GM19397 (cell line): ENCODE measurements at regions not wholly inside any gene's neighbourhood (a gene's known extent, or its start where the extent isn't known, plus 50 kb on each side); places are given as distances from the start of the nearest gene placed in this dataset.

Source experiments
- ATAC-seq: cut with Tn5 transposase; IDR thresholded peaks from one replicate; pipeline ENCODE4 v1.9.1; 2021; ENCODE audit warnings: mild to moderate bottlenecking, moderate library complexity; ENCODE audit not compliant: unreplicated experiment

DNA sequence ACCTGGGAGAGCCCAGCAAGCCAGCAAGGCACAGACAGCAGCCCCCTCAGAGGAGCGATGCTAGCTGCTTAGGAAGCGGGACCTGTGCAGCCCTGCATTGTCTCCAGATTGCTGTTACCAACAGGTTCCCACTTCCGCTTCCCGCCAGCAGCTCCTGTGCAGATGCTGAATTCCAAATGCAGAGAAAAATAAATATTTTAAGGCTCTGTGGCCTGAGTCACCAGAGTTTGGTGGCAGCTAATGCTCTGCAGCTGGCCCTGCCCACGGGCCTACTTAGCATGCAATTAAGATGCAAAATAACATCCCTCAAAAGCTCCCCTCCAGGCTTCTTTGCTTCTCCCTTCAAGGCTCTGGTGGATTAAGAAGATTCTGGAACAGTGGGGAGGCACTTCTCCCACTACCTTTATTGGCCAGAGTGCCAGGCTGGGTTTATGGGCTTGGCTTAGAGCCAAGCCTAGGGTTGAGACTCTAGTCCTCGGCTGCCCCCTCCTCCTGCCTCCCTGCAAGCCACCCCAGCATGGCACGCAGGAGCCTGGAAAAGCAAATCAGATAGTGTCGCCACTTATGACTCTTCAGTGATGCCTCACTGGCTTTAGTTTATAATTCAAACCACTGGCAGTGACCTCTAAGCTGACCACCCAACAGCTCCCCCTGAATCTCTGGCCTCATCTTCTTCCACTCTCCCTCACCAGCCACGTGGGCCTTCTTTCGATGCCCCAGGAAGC lies 207.1 kb upstream of the ZC3H12A start:
- no peak for ATAC-seq

DNA sequence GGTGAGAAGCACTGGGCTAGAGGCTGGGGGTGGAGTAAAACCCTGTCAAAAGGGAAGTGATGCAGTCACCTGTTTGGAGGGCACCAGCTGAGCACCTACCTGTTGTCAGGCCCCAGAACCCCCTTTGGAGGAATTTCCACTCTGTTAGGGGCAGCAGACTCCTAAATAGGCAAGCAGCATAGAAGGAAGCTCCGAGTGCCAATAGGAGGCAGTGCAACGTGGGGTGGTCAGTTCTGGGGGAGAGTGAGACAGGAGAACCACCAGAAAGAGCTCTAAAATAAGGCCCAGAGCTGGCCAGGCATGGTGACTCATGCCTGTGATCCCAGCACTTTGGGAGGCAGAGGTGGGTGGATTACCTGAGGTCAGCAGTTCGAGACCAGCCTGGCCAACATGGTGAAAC lies 203.7 kb upstream of the ZC3H12A start:
- ATAC-seq = no peak

DNA sequence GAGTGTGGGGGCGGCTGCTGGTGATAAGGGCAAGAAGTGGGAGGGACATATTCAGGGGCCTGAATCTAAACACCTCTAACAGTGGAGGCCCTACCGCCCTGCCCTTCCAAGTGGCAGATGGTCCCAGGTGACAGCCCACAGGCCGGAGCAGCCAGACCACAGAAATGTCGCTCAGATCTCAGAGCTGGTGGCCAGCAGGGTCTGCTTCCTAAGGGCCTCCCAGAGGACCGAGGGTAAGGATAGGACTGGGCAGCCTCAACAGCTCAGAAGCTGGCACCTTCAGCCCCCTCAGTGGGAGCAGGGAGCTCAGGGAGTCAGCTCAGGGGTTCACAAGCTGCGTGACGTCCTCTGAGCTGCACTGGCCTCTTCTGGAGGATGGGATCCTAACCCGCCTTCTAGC lies 201.8 kb upstream of the ZC3H12A start:
- ATAC-seq = no peak

DNA sequence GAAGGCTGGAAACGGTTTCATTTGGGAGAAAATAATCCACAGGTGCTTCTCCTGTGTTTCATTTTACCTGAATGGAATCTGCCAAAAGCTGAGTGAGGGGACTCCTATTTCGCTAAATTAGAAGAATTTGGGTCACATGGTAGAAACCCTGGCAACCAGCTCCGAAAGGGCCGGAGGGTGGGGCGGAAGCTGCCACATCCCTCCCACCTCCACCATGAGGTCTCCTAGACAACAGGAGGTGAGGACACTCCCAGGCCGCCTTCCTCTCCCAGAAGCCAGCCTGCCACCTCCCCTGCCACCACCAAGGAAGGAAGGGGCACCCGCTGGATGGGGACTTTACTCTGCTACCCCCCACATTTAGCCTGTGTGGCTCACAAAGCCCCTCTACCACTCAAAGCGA lies 199.9 kb upstream of the ZC3H12A start:
- ATAC-seq = no peak

DNA sequence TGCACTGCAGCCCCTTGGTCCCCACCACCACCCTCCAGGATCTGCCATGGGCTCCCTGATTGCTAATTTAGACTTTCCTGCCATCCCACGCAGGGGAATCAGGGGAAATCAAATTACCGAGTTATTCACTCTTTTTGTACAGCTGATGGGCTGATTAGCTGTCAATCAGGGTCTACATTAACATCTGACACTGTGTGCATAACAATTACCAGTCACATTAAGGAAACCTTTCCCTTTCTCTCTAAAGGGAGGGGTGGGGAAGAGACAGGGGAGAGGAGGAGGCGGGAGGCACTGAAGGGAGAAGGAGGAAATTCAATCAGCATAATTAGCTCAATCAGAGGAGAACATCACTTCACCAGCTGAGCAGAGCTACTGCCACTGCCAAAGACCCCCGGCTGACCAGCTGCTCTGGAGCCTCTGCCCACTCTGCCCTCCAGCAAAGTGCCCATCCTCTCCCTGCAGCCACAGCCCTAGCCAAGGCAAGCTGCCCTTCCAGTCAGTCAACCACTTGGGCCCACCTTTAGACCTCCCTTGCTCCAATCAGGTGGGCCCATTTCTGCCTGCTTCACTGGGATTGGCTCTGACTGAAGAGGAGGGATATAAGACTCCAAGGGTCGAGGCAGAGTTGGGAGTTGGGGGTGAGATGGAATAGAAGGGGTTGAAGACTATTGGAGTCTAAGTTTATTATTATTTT lies 199.3 kb upstream of the ZC3H12A start:
- no peak for ATAC-seq

DNA sequence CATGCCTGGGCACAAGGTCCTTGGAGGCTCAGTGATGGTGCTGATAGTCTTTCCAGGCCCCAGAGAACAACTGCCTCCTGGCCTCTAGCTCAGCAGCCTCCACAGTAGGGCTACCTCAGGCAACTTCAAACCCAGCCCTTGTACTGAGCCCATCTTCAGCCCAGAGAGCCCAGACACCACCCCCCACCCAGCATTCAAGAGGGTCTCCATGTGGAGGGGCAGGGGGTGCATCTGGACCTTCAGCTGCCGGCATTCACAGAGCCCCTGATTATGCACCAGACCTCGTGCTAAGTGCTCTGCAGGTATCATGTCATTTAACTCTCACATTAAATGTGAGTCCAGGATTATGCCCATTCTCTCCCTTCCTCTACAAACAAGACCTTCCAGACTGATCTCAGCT lies 197.0 kb upstream of the ZC3H12A start:
- no peak for ATAC-seq

DNA sequence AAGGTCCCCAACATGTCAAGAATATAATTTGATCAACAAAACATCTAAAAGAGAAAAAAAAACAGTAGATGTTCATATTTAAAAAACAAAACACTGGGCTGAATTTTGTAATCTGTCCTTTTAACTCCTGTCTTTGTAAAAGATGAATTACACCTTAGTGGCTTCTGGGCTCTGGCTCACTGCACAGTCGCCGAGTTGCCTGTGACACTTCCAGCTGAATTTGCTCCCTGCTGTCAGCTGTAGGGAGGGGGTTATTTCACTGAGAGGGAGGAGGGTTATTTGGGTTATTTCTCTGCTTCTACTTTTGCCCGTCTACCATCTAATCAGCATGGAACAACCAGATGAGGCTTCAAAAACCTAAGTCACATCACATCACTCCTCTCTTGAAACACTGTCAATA lies 193.0 kb upstream of the ZC3H12A start:
- no peak for ATAC-seq

DNA sequence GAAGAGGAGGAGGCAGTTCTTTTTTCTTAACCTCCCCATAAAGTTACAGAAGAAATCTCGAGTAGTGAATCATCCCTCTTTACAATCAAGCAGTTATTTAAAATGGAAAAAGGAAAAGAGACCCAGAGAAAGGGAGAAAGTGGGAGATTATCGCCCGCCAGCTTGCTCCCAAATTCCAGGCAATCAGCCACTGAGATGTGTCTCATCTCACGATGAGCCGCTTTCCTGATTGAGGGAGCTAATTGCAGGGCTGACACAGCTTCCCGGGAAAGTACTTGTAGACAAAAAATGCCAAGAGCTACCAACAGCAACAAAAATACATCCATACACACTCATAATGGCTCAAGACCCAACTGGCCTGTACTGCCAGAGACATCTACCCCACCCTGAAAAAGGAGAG lies 191.6 kb upstream of the ZC3H12A start:
- no peak for ATAC-seq

DNA sequence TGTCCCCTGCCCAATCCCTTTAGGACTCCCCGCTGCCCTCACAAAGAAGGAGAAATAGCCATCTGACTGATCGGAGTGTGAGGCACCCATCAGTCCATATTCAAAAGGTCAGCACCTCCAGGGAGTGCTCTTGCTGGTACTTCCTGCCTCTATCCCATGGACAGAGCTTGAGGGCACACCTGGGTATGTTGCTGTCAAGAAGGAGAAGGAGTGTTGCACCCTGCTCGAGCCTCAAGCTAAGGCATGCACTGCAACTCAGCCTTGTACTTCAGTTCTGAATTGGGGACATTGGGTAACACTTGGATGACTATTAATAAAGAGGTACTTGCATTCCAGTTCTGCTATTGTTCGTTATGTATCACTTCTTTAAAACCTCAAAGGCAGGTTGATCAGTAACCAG lies 190.3 kb upstream of the ZC3H12A start:
- no peak for ATAC-seq

DNA sequence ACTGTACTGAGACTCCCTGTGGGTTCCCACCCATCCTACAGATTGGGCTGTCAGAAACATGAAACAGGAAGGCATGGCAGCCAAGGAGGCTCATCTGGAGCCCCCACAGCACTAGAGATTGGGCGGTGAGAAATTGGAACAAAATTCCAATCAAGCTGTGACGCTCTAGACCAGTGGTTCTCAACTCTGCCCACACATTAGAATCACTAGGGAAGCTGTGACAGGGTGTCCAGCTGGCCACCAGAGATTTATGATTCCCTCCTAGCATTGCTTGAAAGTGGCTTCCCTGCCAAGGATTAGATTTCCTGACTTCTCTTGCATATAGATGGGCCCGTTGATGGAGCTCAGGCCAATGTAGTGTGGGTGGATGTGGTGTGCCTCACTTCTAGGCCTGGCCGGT lies 187.5 kb upstream of the ZC3H12A start:
- no peak for ATAC-seq

DNA sequence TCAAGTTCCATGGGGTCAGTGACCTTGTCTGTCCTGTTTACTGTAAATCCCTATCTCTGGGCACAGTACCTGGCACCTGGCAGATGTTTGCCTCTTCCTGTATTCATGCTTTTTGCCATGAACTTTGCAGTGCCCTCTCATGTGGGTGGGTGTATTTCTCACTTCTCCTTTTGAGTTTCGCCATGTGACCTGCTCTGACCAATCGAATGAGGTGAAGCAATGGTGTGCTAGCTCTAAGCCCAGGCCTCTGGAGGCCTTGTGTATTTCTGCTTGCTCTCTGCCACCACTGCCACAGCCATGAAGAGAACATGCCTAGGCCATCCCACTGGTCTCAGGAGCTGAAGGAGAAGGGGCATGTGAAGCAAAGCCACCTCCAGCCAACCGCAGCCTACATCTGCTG lies 185.5 kb upstream of the ZC3H12A start:
- peak; percentile 94 for ATAC-seq

DNA sequence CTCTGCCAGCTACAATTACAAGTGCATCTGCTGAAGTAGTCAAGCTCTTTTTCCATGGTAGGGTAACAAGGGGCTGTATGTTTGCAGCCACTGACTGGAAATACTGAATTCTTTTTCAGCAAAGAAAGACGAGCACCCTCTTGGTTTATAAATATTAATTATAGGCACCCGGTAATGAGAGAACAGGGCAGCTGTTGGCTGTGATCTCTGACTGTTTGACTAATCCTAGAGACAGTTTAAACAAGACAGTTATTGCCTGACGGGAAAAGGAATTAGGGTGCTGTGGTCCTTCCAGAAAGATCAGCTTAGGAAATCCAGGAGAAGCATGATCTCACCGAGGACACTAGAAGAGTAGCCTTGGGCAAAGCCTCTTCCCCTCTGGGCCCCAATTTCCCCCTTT lies 183.7 kb upstream of the ZC3H12A start:
- ATAC-seq = no peak

DNA sequence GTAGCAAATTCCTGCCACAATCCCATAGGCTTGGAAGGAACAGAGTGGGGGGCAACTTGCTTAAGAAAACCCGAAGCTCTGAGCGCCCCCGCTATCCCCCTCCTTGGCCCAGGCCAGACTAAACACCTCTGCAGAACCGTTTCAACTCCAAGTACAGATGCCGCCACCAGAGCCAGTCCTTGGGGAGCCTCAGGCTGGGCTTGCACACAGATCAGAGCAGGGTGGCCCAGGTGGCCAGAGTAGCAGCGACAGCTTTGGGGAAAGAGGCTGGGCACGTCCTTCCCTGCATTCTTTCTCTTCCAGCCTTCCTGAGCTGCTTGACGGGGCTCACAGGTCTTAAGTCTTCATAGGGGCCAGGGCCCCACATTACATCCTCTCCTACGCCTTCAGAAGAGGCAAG lies 181.6 kb upstream of the ZC3H12A start:
- ATAC-seq = no peak

DNA sequence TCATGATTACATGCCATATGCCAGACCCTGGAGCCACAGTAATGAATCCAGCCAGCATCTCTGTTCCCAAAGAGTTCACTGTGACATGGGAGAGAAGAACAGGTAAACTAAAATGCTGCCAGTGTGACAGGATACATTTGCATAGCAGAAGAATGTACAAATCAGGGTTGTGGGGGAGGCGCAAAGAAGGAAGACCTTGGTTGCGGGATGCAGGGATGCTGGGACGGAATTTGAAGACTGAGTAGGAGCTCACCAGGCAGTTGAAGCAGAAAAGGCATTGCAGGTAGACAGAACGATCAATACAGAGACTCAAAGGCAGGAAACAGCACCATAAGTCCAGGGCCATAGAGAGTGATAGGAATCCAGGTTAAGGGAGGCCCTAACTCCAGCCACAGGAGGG lies 180.3 kb upstream of the ZC3H12A start:
- no peak for ATAC-seq

DNA sequence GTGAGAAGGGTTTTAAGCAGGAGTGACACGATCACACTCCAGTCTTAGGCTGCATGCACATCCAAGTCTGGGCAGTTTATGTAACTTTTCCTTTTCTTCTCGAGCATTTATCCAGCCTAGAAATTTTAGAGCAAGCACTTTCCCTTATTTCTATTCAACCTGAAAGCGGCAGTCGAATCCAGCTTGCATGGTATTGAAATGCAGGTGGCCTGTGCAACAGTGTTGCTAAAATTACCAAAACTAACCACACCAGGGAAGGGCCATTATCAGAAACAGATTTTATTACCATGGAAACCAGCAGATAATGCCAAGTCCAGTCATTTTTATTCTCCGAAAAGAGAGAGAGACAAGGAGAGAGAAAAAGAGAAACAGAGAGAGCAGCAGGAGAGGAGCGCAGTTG lies 179.9 kb upstream of the ZC3H12A start:
- ATAC-seq = no peak

DNA sequence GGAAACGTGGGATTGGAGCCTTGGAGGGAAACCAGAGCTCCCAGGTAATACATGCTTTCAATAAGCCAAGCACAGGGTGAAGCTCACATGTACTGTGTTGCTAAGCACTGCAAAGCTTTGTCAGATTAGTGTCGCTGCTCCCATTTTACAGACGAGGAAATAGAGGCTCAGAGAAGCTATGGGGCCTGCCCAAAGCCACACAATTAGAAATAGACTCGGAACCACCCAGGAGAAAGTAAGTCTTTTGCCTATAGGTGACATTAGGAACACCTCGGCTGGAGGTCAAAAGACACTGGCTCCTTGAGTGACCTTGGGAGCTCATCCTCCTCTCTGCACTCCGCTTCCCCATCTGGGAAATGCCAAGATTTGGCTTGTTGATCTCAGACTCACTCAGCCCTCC lies 175.6 kb upstream of the ZC3H12A start:
- no peak for ATAC-seq

DNA sequence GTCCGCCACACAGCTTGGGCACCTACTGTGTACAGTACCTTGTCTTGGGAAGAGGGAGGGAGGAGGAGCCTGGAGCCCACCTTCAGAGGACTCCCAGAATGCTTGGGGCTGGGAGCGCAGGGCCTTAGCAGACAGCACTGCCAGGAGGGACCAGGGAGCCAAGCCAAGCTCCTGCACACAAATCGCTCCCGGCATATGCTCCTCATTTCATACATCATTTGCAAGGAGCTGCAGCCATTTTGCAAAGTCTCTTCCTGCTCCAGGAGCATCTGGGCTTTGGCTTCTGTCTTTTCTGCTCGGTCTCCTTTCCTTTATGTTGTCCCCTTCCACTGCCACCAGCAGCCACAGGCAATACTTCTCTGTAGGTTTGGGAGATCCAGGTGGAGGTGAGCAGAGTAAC lies 175.2 kb upstream of the ZC3H12A start:
- ATAC-seq = no peak

DNA sequence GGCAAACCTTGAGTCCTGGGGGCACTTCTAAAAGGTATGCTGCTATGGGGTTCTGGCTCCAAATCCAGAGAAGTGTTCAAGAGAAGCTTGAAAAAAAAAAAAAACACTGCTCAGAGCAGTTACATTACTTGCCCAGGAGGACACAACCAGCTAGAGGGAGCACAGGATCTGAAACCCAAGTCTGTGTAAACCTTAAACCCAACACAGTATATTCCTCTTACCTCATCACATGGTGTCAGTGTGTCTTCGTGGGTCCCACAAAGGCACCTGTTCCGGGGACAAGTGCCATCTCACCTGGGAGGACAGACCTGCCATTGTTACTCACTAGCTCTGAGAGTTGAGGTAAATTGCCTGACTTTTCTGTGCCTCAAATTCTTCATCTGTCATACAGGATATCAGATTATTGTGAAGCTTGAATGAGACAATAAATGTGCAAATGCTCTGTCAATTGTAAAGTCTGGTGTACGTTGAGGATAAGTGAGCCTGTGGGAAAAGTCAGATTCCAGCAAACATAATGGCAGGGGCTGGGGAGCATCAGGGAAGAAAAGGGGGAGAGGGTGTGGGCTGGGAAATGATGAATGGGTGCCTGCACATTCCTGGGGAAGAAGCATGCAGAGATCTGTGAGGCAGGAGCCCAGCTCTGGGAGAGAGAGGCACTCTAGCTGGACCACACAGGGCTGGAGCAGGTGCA lies 170.4 kb upstream of the ZC3H12A start:
- no peak for ATAC-seq

DNA sequence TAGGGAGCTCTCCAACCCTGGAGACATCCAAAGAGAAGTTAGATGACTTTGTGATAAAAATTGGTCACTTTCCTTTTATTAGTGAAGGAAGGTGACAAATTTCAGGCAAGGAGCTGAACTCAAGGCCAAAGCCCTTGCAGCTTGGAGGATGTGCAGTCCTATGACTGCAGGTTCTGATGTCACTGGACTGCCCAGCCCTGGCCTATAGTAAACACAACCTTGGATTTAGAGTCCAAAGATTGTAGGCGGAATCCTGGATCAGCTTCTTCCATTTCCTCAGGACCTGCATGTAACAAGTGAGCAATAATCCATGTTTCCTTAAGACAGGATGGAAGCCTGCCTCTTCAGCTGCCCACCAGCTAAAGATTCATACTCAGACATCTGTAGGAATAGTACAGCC lies 169.3 kb upstream of the ZC3H12A start:
- no peak for ATAC-seq

DNA sequence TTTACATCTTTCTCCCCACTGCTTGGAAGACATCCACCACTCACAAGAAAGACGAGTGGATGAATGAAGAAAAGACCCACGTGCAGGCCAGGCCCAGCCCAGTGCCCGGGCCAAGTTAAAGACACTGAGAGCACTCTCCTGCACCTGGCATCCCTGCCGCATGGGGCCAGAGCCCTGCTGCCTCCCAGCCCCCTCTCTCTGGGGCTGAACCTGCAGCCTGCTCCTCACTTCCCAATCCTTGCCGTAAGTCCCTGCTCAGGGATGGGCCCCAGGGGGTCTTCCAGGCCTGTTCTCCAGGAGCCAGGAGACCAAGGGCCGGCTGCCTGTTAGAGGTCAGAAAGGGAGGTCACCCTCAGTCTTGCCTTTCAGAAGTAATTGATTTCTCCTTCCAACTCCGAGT lies 168.5 kb upstream of the ZC3H12A start:
- no peak for ATAC-seq

DNA sequence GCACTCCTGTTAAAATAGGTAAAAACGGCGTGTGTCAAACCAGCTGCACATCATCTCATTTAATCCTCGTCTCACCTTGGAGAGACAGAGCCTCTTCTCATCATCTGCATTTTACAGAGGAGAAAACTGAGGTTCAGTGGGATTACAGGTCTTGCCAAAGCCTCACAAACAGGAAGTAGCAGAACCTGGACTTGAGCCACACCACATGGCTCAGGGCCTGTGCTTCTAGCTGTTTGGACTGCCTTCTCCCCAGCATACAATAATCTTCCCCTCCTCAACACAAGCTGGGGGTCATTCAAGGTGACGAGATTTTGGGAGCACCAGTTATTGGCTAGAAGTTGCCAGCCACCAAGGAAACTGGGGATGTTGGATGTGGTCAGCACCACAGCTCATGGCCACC lies 167.9 kb upstream of the ZC3H12A start:
- ATAC-seq = no peak

DNA sequence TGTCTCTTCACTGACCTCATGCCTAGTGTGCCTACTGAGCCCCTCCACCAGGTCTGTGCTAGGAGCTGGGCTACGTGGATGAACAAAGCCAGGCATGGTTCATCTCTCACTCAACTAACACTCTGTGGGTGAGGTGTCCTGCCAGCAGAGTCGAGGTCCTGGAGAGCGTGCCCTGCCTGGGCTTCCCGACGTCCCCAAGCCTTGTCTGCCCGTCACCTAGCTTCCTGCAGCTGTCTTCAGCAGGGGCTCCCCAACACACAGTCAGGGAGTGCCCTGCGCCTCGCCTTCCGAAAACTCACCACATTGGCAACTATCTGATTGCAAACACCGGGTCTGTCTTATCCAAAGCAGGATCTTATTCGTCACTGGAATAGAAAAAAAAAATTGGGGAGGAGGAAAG lies 167.5 kb upstream of the ZC3H12A start:
- ATAC-seq = no peak
